BJ (cell line): ENCODE measurements at regions not wholly inside any gene's neighbourhood (a gene's known extent, or its start where the extent isn't known, plus 50 kb on each side); places are given as distances from the start of the nearest gene placed in this dataset.

Experiments
- CTCF ChIA-PET: fragments of 350-600 bp; formaldehyde crosslinking; extraction: SDS; loops from one replicate; lab custom pipeline; 2021; ENCODE audit warnings: antibody characterized with exemption, inconsistent platforms; lab: Yijun Ruan, JAX
- POLR2A ChIA-PET: fragments of 300-600 bp; sonication (Branson Sonifier 250); formaldehyde crosslinking; extraction: SDS; loops from one replicate; lab custom pipeline; 2021; ENCODE audit warnings: antibody characterized with exemption; lab: Charles Lee
- DNase-seq: peaks from one replicate; pipeline ENCODE4 v3.0.0-alpha.2; 2011; ENCODE audit warnings: low read depth
- H3K27me3 ChIP-seq: 2 replicates; pipeline ENCODE4 v1.6.0; 2011; ENCODE audit warnings: low read length; ENCODE audit not compliant: control insufficient read depth, insufficient read depth
- H3K36me3 ChIP-seq: 2 replicates; pipeline ENCODE4 v1.5.1; 2011; ENCODE audit warnings: low read length; ENCODE audit not compliant: control insufficient read depth, insufficient read depth
- H3K4me3 ChIP-seq: 2 replicates; pipeline ENCODE4 v1.5.1; 2011; ENCODE audit warnings: low read depth, mild to moderate bottlenecking, control low read depth, low read length
- TF ChIP-seq, protein P1 (sequence below): IDR thresholded peaks from 2 replicates; pipeline ENCODE4 v1.5.1; 2011; ENCODE audit warnings: low read depth, mild to moderate bottlenecking, control low read depth, inconsistent platforms, low read length, moderate library complexity; ENCODE audit not compliant: insufficient read depth

- no peaks in the 10 kb centered on the region for H3K36me3 ChIP-seq
- no peak overlapping the region for H3K4me3 ChIP-seq
- POLR2A ChIA-PET = no interaction called here
- TF ChIP-seq, protein P1, sequence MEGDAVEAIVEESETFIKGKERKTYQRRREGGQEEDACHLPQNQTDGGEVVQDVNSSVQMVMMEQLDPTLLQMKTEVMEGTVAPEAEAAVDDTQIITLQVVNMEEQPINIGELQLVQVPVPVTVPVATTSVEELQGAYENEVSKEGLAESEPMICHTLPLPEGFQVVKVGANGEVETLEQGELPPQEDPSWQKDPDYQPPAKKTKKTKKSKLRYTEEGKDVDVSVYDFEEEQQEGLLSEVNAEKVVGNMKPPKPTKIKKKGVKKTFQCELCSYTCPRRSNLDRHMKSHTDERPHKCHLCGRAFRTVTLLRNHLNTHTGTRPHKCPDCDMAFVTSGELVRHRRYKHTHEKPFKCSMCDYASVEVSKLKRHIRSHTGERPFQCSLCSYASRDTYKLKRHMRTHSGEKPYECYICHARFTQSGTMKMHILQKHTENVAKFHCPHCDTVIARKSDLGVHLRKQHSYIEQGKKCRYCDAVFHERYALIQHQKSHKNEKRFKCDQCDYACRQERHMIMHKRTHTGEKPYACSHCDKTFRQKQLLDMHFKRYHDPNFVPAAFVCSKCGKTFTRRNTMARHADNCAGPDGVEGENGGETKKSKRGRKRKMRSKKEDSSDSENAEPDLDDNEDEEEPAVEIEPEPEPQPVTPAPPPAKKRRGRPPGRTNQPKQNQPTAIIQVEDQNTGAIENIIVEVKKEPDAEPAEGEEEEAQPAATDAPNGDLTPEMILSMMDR = no peak
- CTCF ChIA-PET = interaction anchor here (0.5 kb wide), 1 partner anchor 20 kb away, joined by 3 read pairs; no protein-coding TSS in a partner anchor
- no peak for DNase-seq
- 0 out of 2 replicates have a peak, but pooled peaks cover 2% of the 10 kb centered on the region for H3K27me3 ChIP-seq
Observed at GRCh38 chr18:54714851-54715250, 113.4 kb upstream of the RAB27B start.

- H3K27me3 ChIP-seq = 0 out of 2 replicates have a peak, but pooled peaks cover 2% of the 10 kb centered on the region
- ChIA-PET POLR2A (no interaction called here), CTCF (interaction anchor here (1.3 kb wide), 1 partner anchor 15 kb away, joined by 4 read pairs; no protein-coding TSS in a partner anchor)
- H3K4me3 ChIP-seq = no peak overlapping the region
- TF ChIP-seq, protein P1 = no peak
- DNase-seq = no peak
- H3K36me3 ChIP-seq = no peaks in the 10 kb centered on the region
Observed at GRCh38 chr18:54716586-54716985, 111.7 kb upstream of the RAB27B start.

DNA sequence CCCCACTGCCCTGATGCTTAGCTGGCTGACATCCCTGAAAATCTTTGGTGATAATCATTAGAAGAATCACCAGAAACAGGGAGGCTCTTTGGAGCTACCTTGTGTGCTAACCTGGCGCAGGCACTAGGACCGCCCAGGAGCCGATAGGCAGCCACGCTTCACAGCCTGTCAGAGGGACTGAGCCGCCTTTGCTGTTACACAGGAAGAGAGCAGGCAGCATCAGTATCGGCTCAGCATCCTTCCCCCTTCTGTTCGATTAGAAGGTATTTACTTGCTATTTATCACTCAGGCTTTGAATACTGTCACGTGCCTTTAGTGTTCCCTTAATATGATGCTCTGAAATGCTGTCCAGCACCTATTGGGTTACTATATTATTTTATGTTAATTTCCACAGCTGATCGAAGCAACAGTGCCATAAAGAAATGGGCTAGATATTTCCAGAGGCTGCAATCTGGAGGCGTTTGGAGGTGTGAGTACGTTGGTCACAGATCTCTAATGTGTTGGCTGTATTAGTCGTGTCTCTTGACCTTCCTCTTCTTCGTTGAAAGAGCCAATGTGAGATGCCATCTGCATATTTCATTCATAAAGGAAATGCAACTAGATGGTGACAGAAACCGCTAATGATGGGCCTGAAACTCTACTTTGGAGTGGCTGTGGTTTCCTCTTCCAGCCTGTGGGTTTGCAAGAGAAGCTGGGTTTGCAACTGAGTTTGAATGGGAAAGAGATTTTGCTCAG lies 110.4 kb upstream of the RAB27B start:
- Histone ChIP-seq H3K36me3 (no peaks in the 10 kb centered on the region), H3K4me3 (no peak overlapping the region), H3K27me3 (0 out of 2 replicates have a peak, but pooled peaks cover 2% of the 10 kb centered on the region)
- ChIA-PET POLR2A (no interaction called here), CTCF (no interaction called here)
- DNase-seq = no peak
- TF ChIP-seq, protein P1 = no peak

GRCh38 chr18:54718408-54718773 lies 109.9 kb upstream of the RAB27B start:
- H3K4me3 ChIP-seq = no peak overlapping the region
- TF ChIP-seq, protein P1 = no peak
- 0 out of 2 replicates have a peak, but pooled peaks cover 2% of the 10 kb centered on the region for H3K27me3 ChIP-seq
- ChIA-PET CTCF (no interaction called here), POLR2A (no interaction called here)
- H3K36me3 ChIP-seq = no peaks in the 10 kb centered on the region
- DNase-seq = no peak

GRCh38 chr18:54720620-54721019 lies 107.7 kb upstream of the RAB27B start:
- TF ChIP-seq, protein P1 = no peak
- POLR2A ChIA-PET = no interaction called here

More at GRCh38 chr18:54720620-54721019, 107.7 kb upstream of the RAB27B start:
- Histone ChIP-seq H3K27me3 (0 out of 2 replicates have a peak, but pooled peaks cover 2% of the 10 kb centered on the region), H3K4me3 (no peak overlapping the region), H3K36me3 (no peaks in the 10 kb centered on the region)
- no peak for DNase-seq
- CTCF ChIA-PET = no interaction called here
